PC-9 (cell line): ENCODE measurements at regions not wholly inside any gene's neighbourhood (a gene's known extent, or its start where the extent isn't known, plus 50 kb on each side); places are given as distances from the start of the nearest gene placed in this dataset.

Experiments used
- CTCF ChIP-seq: fragments of 200-600 bp; sonication (generic); conservative IDR thresholded peaks from 2 replicates; pipeline ENCODE4 v1.6.1; 2017; ENCODE audit warnings: mixed run types, antibody characterized with exemption, mild to moderate bottlenecking, moderate library complexity
- EZH2 ChIP-seq: fragments of 200-600 bp; sonication (generic); IDR thresholded peaks from 2 replicates; pipeline ENCODE4 v1.8.0; 2017; ENCODE audit warnings: antibody characterized with exemption, low read depth

GRCh38 chr14:61950340-61950739, 188.1 kb downstream of the SNAPC1 start:
- no peak for TF ChIP-seq CTCF
- no peak for TF ChIP-seq EZH2
